ENCODE measurements at regions not wholly inside any gene's neighbourhood (a gene's known extent, or its start where the extent isn't known, plus 50 kb on each side); places are given as distances from the start of the nearest gene placed in this dataset.

- no peak for TF ChIP-seq CTCF (conservative IDR thresholded peaks at IDR 0.05 in 1 of 2, IDR thresholded peaks at IDR 0.05 in 1 of 2; ENCODE audit: low read depth in 1 of 2, low read length in 2 of 2)
- TF ChIP-seq EZH2 (IDR thresholded peaks at IDR 0.05; ENCODE audit: low read length, missing control alignments): no peak
These were observed 73.1 kb upstream of the ZNF521 start for GRCh38 chr18:25425024-25425423.
